ENCODE measurements at regions not wholly inside any gene's neighbourhood (a gene's known extent, or its start where the extent isn't known, plus 50 kb on each side); places are given as distances from the start of the nearest gene placed in this dataset. TPM values are rescaled to one million over a fixed set of nuclear protein-coding genes. Genes with fewer than 3 reads are reported as not detected.

DNA sequence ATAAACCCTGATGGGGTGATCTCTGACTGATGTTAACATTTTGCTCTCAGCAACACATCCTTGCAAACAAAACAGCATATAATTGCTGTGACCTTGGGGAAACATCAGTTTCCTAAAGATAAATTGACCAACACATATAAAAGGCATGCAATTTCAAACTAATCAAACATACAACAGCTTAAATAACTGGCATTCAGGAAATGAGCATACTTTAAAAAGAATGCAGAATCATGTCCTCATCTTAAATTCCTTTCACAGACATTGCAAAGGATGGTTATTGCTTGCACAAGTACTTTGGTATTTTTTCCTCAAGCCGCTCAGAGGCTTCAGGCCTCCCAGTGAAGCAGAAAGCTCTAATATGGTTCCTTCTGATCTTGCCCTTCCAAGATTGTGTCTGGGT, 53.4 kb upstream of the RGS18 start:
- DNase-seq, result no peak

DNA sequence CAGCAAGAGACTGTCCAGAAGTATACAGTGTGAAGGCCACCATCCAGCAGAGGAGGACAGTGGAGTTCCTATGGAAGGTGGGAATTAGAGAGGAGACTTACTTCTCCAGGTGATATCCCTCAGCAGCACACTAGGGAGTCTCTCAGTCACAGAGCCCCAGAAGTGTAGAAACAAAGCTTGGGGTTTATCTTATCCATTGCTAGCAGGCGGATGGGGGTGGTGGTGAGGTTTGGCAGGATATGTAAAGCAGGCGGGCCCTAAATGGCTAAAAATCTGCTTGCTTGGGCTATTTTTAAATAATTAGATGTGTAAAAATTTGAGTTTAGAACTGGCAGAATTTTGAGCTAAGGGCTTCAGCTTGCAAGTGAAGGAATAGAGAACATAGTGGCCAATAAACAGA, 50.1 kb upstream of the RGS18 start:
- DNase-seq, result no peak

Small RNA genes in the stretch of these regions (small RNA-seq; reads per million reads assigned to genes)
- gene AL139135.1 (ENCODE audit: low replicate concordance), result not detected
- gene AL713866.2 (ENCODE audit: low replicate concordance), result not detected
